PC-3 (cell line): ENCODE measurements at regions not wholly inside any gene's neighbourhood (a gene's known extent, or its start where the extent isn't known, plus 50 kb on each side); places are given as distances from the start of the nearest gene placed in this dataset.

ENCODE experiments used
- ATAC-seq: fragments of 200-7000 bp; cut with Tn5 transposase; 2 replicates; pipeline ENCODE4 v1.9.1; 2020; ENCODE audit warnings: mild to moderate bottlenecking, moderate library complexity
- BruUV-seq: library from RNA; stranded (reverse); fragments of 400-500 nt; replicated peaks from 2 replicates; lab custom pipeline; 2021; lab: Mats Ljungman, UMichigan
- CTCF ChIA-PET: fragments of 300-600 bp; sonication (Branson Sonifier 250); formaldehyde crosslinking; loops from one replicate; lab custom pipeline; 2022; ENCODE audit warnings: antibody characterized with exemption; lab: Charles Lee
- POLR2A ChIA-PET: fragments of 300-600 bp; sonication (Branson Sonifier 250); formaldehyde crosslinking; loops from one replicate; lab custom pipeline; 2022; ENCODE audit warnings: antibody characterized with exemption; ENCODE audit not compliant: unreplicated experiment; lab: Charles Lee
- DNase-seq: peaks from one replicate; pipeline ENCODE4 v3.0.0-alpha.2; 2015
- H2AFZ ChIP-seq: fragments of 300-600 bp; sonication (generic); 2 replicates; pipeline ENCODE4 v1.6.0; 2016; ENCODE audit warnings: antibody characterized with exemption, low read length
- H3F3A ChIP-seq: fragments of 300-600 bp; sonication (generic); one replicate; pipeline ENCODE4 v1.6.0; 2017; ENCODE audit warnings: antibody characterized with exemption, low read length, control low read depth, mild to moderate bottlenecking; ENCODE audit not compliant: unreplicated experiment
- H3K27ac ChIP-seq: fragments of 300-600 bp; sonication (generic); 2 replicates; pipeline ENCODE4 v1.5.1; 2016; ENCODE audit warnings: mild to moderate bottlenecking, low read length
- H3K27me3 ChIP-seq: fragments of 300-600 bp; sonication (generic); 2 replicates; pipeline ENCODE4 v1.6.1; 2016; ENCODE audit warnings: low read length, mixed read lengths
- H3K36me3 ChIP-seq: fragments of 300-600 bp; sonication (generic); 2 replicates; pipeline ENCODE4 v1.6.1; 2016; ENCODE audit warnings: low read depth, mixed run types, low read length, mixed read lengths
- H3K4me1 ChIP-seq: fragments of 300-600 bp; sonication (generic); 2 replicates; pipeline ENCODE4 v1.5.1; 2016; ENCODE audit warnings: low read length; ENCODE audit not compliant: insufficient read depth
- H3K4me2 ChIP-seq: fragments of 300-600 bp; sonication (generic); 2 replicates; pipeline ENCODE4 v1.6.0; 2016; ENCODE audit warnings: low read length
- H3K4me3 ChIP-seq: fragments of 300-600 bp; sonication (generic); 2 replicates; pipeline ENCODE4 v1.5.1; 2016; ENCODE audit warnings: mild to moderate bottlenecking, low read length, mixed read lengths
- H3K79me2 ChIP-seq: fragments of 300-600 bp; sonication (generic); 2 replicates; pipeline ENCODE4 v1.6.1; 2017; ENCODE audit warnings: low read length, mixed read lengths
- H3K9ac ChIP-seq: fragments of 300-600 bp; sonication (generic); 2 replicates; pipeline ENCODE4 v1.6.0; 2016; ENCODE audit warnings: mild to moderate bottlenecking, low read length
- H3K9me2 ChIP-seq: fragments of 300-600 bp; sonication (generic); replicated peaks from 2 replicates; pipeline ENCODE4 v1.6.1; 2016; ENCODE audit warnings: mixed run types, low read length, mixed read lengths
- H3K9me3 ChIP-seq: fragments of 300-600 bp; sonication (generic); 2 replicates; pipeline ENCODE4 v1.6.1; 2016; ENCODE audit warnings: low read length, mixed read lengths
- H4K20me1 ChIP-seq: fragments of 300-600 bp; sonication (generic); 2 replicates; pipeline ENCODE4 v1.6.1; 2016; ENCODE audit warnings: low read length, mixed read lengths
- CTCF ChIP-seq: fragments of 300-600 bp; sonication (generic); conservative IDR thresholded peaks from 2 replicates; pipeline ENCODE4 v1.5.1; 2017; ENCODE audit warnings: antibody characterized with exemption, low read depth, mild to moderate bottlenecking, low read length
- EZH2 ChIP-seq: fragments of 300-600 bp; sonication (generic); IDR thresholded peaks from one replicate; pipeline ENCODE4 v1.6.1; 2017; ENCODE audit warnings: antibody characterized with exemption, mild to moderate bottlenecking, low read length; ENCODE audit not compliant: unreplicated experiment
- EZH2phosphoT487 ChIP-seq: fragments of 300-600 bp; sonication (generic); IDR thresholded peaks from 2 replicates; pipeline ENCODE4 v1.6.1; 2018; ENCODE audit warnings: mild to moderate bottlenecking, antibody characterized with exemption, low read length, borderline replicate concordance
- intact Hi-C: fragments of 100-400 bp; cut with micrococcal nuclease; formaldehyde crosslinking; loops from 2 replicates; pipeline ENCODE4 v1.9.0; 2023

- no peaks in the 10 kb centered on the region for H3K27me3 ChIP-seq
- H3K79me2 ChIP-seq, result no peaks in the 10 kb centered on the region
- no peak overlapping the region for H3K4me3 ChIP-seq
- no peak for TF ChIP-seq CTCF
- TF ChIP-seq EZH2phosphoT487, result no peak
- no peak for TF ChIP-seq EZH2
- intact Hi-C loops, result no loop called here
- CTCF ChIA-PET, result no interaction called here
- no peaks in the 10 kb centered on the region for H3F3A ChIP-seq
- H3K4me2 ChIP-seq, result no peak overlapping the region
- BruUV-seq, result no TSS peak
- H3K36me3 ChIP-seq, result no peaks in the 10 kb centered on the region
- no peaks in the 10 kb centered on the region for H3K4me1 ChIP-seq
- no peak for DNase-seq
- ATAC-seq, result no peak
- no peak overlapping the region for H2AFZ ChIP-seq
- no peak overlapping the region for H3K9ac ChIP-seq
- H3K9me3 ChIP-seq, result no peaks in the 10 kb centered on the region
- no peak overlapping the region for H3K27ac ChIP-seq
- no peaks in the 10 kb centered on the region for H4K20me1 ChIP-seq
- POLR2A ChIA-PET, result no interaction called here
- no peaks in the 10 kb centered on the region for H3K9me2 ChIP-seq
Measured at GRCh38 chr12:61939977-61940376, 320.2 kb upstream of the USP15 start.

- Histone ChIP-seq H3F3A (no peaks in the 10 kb centered on the region), H3K79me2 (no peaks in the 10 kb centered on the region), H3K27ac (no peak overlapping the region), H3K9ac (no peak overlapping the region), H3K9me2 (no peaks in the 10 kb centered on the region), H3K4me3 (no peak overlapping the region), H2AFZ (no peak overlapping the region), H3K27me3 (no peaks in the 10 kb centered on the region), H3K9me3 (no peaks in the 10 kb centered on the region), H3K4me1 (no peaks in the 10 kb centered on the region), H3K36me3 (no peaks in the 10 kb centered on the region), H4K20me1 (no peaks in the 10 kb centered on the region), H3K4me2 (no peak overlapping the region)
- no TSS peak for BruUV-seq
- TF ChIP-seq CTCF (no peak), EZH2 (no peak), EZH2phosphoT487 (no peak)
- ChIA-PET POLR2A (no interaction called here), CTCF (no interaction called here)
- DNase-seq (no peak), ATAC-seq (no peak)
- intact Hi-C loops, result no loop called here
Measured at GRCh38 chr12:61956545-61956944, 303.7 kb upstream of the USP15 start.

- no peak overlapping the region for H3K4me2 ChIP-seq
- no peak overlapping the region for H2AFZ ChIP-seq
- ChIA-PET POLR2A (no interaction called here), CTCF (no interaction called here)
- no peaks in the 10 kb centered on the region for H3K36me3 ChIP-seq
- no peak overlapping the region for H3K27ac ChIP-seq
- no peak overlapping the region for H3K4me3 ChIP-seq
- ATAC-seq (no peak), DNase-seq (no peak)
- no TSS peak for BruUV-seq
- H3K79me2 ChIP-seq, result no peaks in the 10 kb centered on the region
- no peak overlapping the region for H3K9ac ChIP-seq
- TF ChIP-seq EZH2 (no peak), EZH2phosphoT487 (no peak), CTCF (no peak)
- intact Hi-C loops, result no loop called here
- no peaks in the 10 kb centered on the region for H3K9me2 ChIP-seq
- H3K27me3 ChIP-seq, result no peaks in the 10 kb centered on the region
- H3F3A ChIP-seq, result no peaks in the 10 kb centered on the region
- no peaks in the 10 kb centered on the region for H3K4me1 ChIP-seq
- no peaks in the 10 kb centered on the region for H3K9me3 ChIP-seq
- H4K20me1 ChIP-seq, result no peaks in the 10 kb centered on the region
Measured at GRCh38 chr12:61974461-61974860, 285.7 kb upstream of the USP15 start.
